H1 (cell line): ENCODE measurements at regions not wholly inside any gene's neighbourhood (a gene's known extent, or its start where the extent isn't known, plus 50 kb on each side); places are given as distances from the start of the nearest gene placed in this dataset.

Experiments
- CTCF ChIA-PET: fragments of 300-600 bp; sonication (Branson Sonifier 250); formaldehyde crosslinking; loops from one replicate; lab custom pipeline; 2021; ENCODE audit not compliant: partially characterized antibody; lab: Charles Lee
- POLR2A ChIA-PET: fragments of 300-600 bp; sonication (Branson Sonifier 250); formaldehyde crosslinking; loops from one replicate; lab custom pipeline; 2021; ENCODE audit warnings: inconsistent platforms; ENCODE audit not compliant: partially characterized antibody; lab: Charles Lee
- DNase-seq, 2 experiments: peaks; one replicate each; pipeline versions ENCODE4 v3.0.0 to v3.0.0-alpha.2; 2010 to 2022; ENCODE audit warnings: low spot score in 2 of 2, low read depth in 1 of 2, mixed read lengths in 1 of 2
- FAIRE-seq: peaks from 2 replicates; lab custom pipeline; 2011; peaks lifted over from hg19 to GRCh38; lab: Jason Lieb, UNC
- H2AFZ ChIP-seq: 2 replicates; pipeline ENCODE4 v1.8.1; 2012; ENCODE audit warnings: low read length, inconsistent platforms
- H2AK5ac ChIP-seq: 2 replicates; pipeline ENCODE4 v1.6.1; 2013; ENCODE audit warnings: low read depth, low read length
- H2BK120ac ChIP-seq: replicated peaks from 2 replicates; pipeline ENCODE3; 2013; ENCODE audit warnings: low read depth, low read length, inconsistent platforms
- H2BK12ac ChIP-seq: 2 replicates; pipeline ENCODE4 v1.6.1; 2013; ENCODE audit warnings: low read depth, low read length
- H2BK15ac ChIP-seq: 2 replicates; pipeline ENCODE4 v1.6.1; 2013; ENCODE audit warnings: low read length
- H2BK20ac ChIP-seq: 2 replicates; pipeline ENCODE4 v1.6.1; 2013; ENCODE audit warnings: low read length
- H2BK5ac ChIP-seq: 2 replicates; pipeline ENCODE4 v1.6.1; 2013; ENCODE audit warnings: low read depth, low read length
- H3K14ac ChIP-seq: 2 replicates; pipeline ENCODE4 v1.6.1; 2013; ENCODE audit warnings: inconsistent platforms; ENCODE audit not compliant: insufficient read length
- H3K18ac ChIP-seq: 2 replicates; pipeline ENCODE4 v1.6.1; 2013; ENCODE audit warnings: low read length; ENCODE audit errors: extremely low read depth
- H3K23ac ChIP-seq: 2 replicates; pipeline ENCODE4 v1.6.1; 2013; ENCODE audit warnings: inconsistent platforms; ENCODE audit not compliant: insufficient read length
- H3K23me2 ChIP-seq: 2 replicates; pipeline ENCODE4 v1.6.1; 2013; ENCODE audit warnings: low read depth, low read length
- H3K27ac ChIP-seq: 2 replicates; pipeline ENCODE4 v1.6.1; 2011; ENCODE audit warnings: low read depth, low read length, inconsistent platforms
- H3K27me3 ChIP-seq, 4 experiments: replicated peaks in 1 of 4; 1 replicate in 1 of 4; 2 replicates in 3 of 4; pipeline versions ENCODE4 v1.6.1 to v1.8.1; 2011 to 2013; ENCODE audit warnings: low read length in 3 of 4, mild to moderate bottlenecking in 3 of 4, inconsistent platforms in 2 of 4, mixed read lengths in 2 of 4, moderate library complexity in 1 of 4; ENCODE audit not compliant: control insufficient read depth in 3 of 4, insufficient read depth in 3 of 4; ENCODE audit errors: extremely low read depth in 1 of 4
- H3K36me3 ChIP-seq, 4 experiments: 2 replicates each; pipeline versions ENCODE4 v1.6.1 to v1.8.1; 2011 to 2013; ENCODE audit warnings: mild to moderate bottlenecking in 4 of 4, low read length in 3 of 4, moderate library complexity in 2 of 4, control low read depth in 1 of 4, inconsistent platforms in 1 of 4; ENCODE audit not compliant: insufficient read depth in 4 of 4, control insufficient read depth in 2 of 4
- H3K4ac ChIP-seq: replicated peaks from 2 replicates; pipeline ENCODE3; 2013; ENCODE audit warnings: low read length, low read depth, mixed read lengths, inconsistent platforms; ENCODE audit not compliant: insufficient read length
- H3K4me1 ChIP-seq, 4 experiments: replicated peaks in 1 of 4; 1 replicate in 1 of 4; 2 replicates in 3 of 4; pipeline versions ENCODE4 v1.6.1 to v1.8.1; 2011 to 2013; ENCODE audit warnings: low read length in 3 of 4, inconsistent platforms in 2 of 4, mixed read lengths in 1 of 4; ENCODE audit not compliant: insufficient read depth in 4 of 4, control insufficient read depth in 3 of 4
- H3K4me2 ChIP-seq, 2 experiments: 2 replicates each; pipeline versions ENCODE4 v1.6.1 to v1.8.1; 2011 to 2013; ENCODE audit warnings: low read depth in 2 of 2, low read length in 2 of 2, control low read depth in 1 of 2, inconsistent platforms in 1 of 2, mild to moderate bottlenecking in 1 of 2; ENCODE audit not compliant: insufficient read depth in 1 of 2
- H3K4me3 ChIP-seq, 4 experiments: fragments of 200-600, 300-600 bp in 1 of 4; sonication (generic), shearing (Covaris generic), sonication (Bioruptor Twin) in 1 of 4; 2 replicates each; pipeline versions ENCODE4 v1.5.1 to v1.8.1; 2011 to 2016; ENCODE audit warnings: low read length in 4 of 4, low read depth in 3 of 4, control low read depth in 2 of 4, inconsistent platforms in 2 of 4, mild to moderate bottlenecking in 2 of 4, mixed read lengths in 1 of 4, moderate library complexity in 1 of 4; ENCODE audit not compliant: insufficient read depth in 2 of 4; ENCODE audit errors: extremely low read depth in 1 of 4
- H3K56ac ChIP-seq: replicated peaks from 2 replicates; pipeline ENCODE3; 2013; ENCODE audit warnings: low read depth, mild to moderate bottlenecking, mixed read lengths, low read length, inconsistent platforms; ENCODE audit not compliant: insufficient read length
- H3K79me1 ChIP-seq: 2 replicates; pipeline ENCODE4 v1.6.1; 2013; ENCODE audit warnings: low read depth, low read length, control low read depth
- H3K79me2 ChIP-seq, 2 experiments: 2 replicates each; pipeline versions ENCODE4 v1.6.1 to v1.8.1; 2012 to 2013; ENCODE audit warnings: low read length in 2 of 2, mild to moderate bottlenecking in 2 of 2, inconsistent platforms in 1 of 2; ENCODE audit not compliant: insufficient read depth in 2 of 2, control insufficient read depth in 1 of 2
- H3K9ac ChIP-seq, 4 experiments: replicated peaks in 1 of 4; 1 replicate in 1 of 4; 2 replicates in 3 of 4; pipeline versions ENCODE4 v1.6.1 to v1.8.1; 2011 to 2013; ENCODE audit warnings: low read depth in 3 of 4, low read length in 3 of 4, control low read depth in 2 of 4, mild to moderate bottlenecking in 2 of 4, moderate library complexity in 2 of 4, inconsistent platforms in 1 of 4; ENCODE audit errors: extremely low read depth in 1 of 4
- H3K9me3 ChIP-seq, 2 experiments: 2 replicates each; pipeline versions ENCODE4 v1.6.1 to v1.8.1; 2012 to 2013; ENCODE audit warnings: mild to moderate bottlenecking in 2 of 2, moderate library complexity in 2 of 2, control low read depth in 1 of 2, inconsistent platforms in 1 of 2, low read depth in 1 of 2, low read length in 1 of 2, mixed read lengths in 1 of 2; ENCODE audit not compliant: insufficient read depth in 2 of 2
- H4K20me1 ChIP-seq, 2 experiments: replicated peaks in 1 of 2; 2 replicates each; pipeline versions ENCODE3 to v1.8.1; 2011 to 2013; ENCODE audit warnings: inconsistent platforms in 2 of 2, low read length in 2 of 2, mild to moderate bottlenecking in 1 of 2; ENCODE audit not compliant: insufficient read depth in 2 of 2, control insufficient read depth in 1 of 2
- H4K5ac ChIP-seq: 2 replicates; pipeline ENCODE4 v1.6.1; 2013; ENCODE audit warnings: low read length, low read depth, mixed read lengths, inconsistent platforms; ENCODE audit not compliant: insufficient read length
- H4K8ac ChIP-seq: 2 replicates; pipeline ENCODE4 v1.8.0; 2013; ENCODE audit warnings: mild to moderate bottlenecking, moderate library complexity, low read length, inconsistent platforms; ENCODE audit not compliant: insufficient read depth; ENCODE audit errors: extremely low read depth
- H4K91ac ChIP-seq: replicated peaks from 2 replicates; pipeline ENCODE3; 2013; ENCODE audit warnings: low read length, mixed read lengths, inconsistent platforms; ENCODE audit not compliant: insufficient read length
- BRCA1 ChIP-seq: IDR thresholded peaks from 2 replicates; pipeline ENCODE4 v1.6.1; 2012; ENCODE audit warnings: low read depth, low read length, improper control_type of control experiment
- CTCF ChIP-seq, 3 experiments: IDR thresholded peaks; 1 replicate in 2 of 3; 2 replicates in 1 of 3; pipeline versions ENCODE4 v1.5.1 to v1.6.1; 2011; ENCODE audit warnings: low read length in 3 of 3, mild to moderate bottlenecking in 3 of 3, inconsistent platforms in 2 of 3, low read depth in 1 of 3, moderate library complexity in 1 of 3; ENCODE audit not compliant: insufficient read depth in 1 of 3; ENCODE audit errors: control extremely low read depth in 1 of 3
- JUN ChIP-seq: IDR thresholded peaks from 2 replicates; pipeline ENCODE4 v1.6.1; 2011; ENCODE audit warnings: low read depth, mild to moderate bottlenecking, improper control_type of control experiment, low read length
- NRF1 ChIP-seq: IDR thresholded peaks from 2 replicates; pipeline ENCODE4 v1.6.1; 2011; ENCODE audit warnings: mild to moderate bottlenecking, low read depth, low read length, improper control_type of control experiment
- POLR2A ChIP-seq, 2 experiments: IDR thresholded peaks; 1 replicate in 1 of 2; 2 replicates in 1 of 2; pipeline ENCODE4 v1.6.1; 2011; ENCODE audit warnings: low read depth in 2 of 2, low read length in 2 of 2, mild to moderate bottlenecking in 2 of 2; ENCODE audit errors: control extremely low read depth in 1 of 2
- POU5F1 ChIP-seq: IDR thresholded peaks from 2 replicates; pipeline ENCODE4 v1.6.1; 2011; ENCODE audit warnings: low read depth, mild to moderate bottlenecking, low read length, moderate library complexity
- SIX5 ChIP-seq: IDR thresholded peaks from 2 replicates; pipeline ENCODE4 v1.6.1; 2011; ENCODE audit warnings: mild to moderate bottlenecking, low read depth, low read length
- SP1 ChIP-seq: IDR thresholded peaks from 2 replicates; pipeline ENCODE4 v1.6.1; 2011; ENCODE audit warnings: low read depth, low read length
- SP2 ChIP-seq: IDR thresholded peaks from 2 replicates; pipeline ENCODE4 v1.6.1; 2012; ENCODE audit warnings: mild to moderate bottlenecking, low read length, inconsistent platforms
- TAF7 ChIP-seq: optimal IDR thresholded peaks from 2 replicates; pipeline ENCODE3; 2011; ENCODE audit warnings: low read depth, mild to moderate bottlenecking, inconsistent platforms, low read length, moderate library complexity, borderline replicate concordance
- WGBS, 2 experiments: shearing (Covaris generic) in 1 of 2; methylation state at CpG; one replicate each; pipeline versions ENCODE4 v1.1.6 to v1.1.7; 2013 to 2015; ENCODE audit warnings: low lambda C conversion rate in 2 of 2, mixed read lengths in 2 of 2, inconsistent platforms in 1 of 2, low coverage in 1 of 2, missing lambda C conversion rate in 1 of 2; ENCODE audit not compliant: insufficient replicate concordance in 2 of 2, insufficient coverage in 1 of 2, insufficient read length in 1 of 2; ENCODE audit errors: extremely low coverage in 1 of 2, missing lambda C conversion rate in 1 of 2; 5-methylcytosine and 5-hydroxymethylcytosine counted together

- no peak overlapping the region for H3K27ac ChIP-seq
- no peaks in the 10 kb centered on the region for H3K79me2 ChIP-seq
- H2BK15ac ChIP-seq: no peak overlapping the region
- no peak overlapping the region for H3K14ac ChIP-seq
- H2BK5ac ChIP-seq: no peak overlapping the region
- WGBS, 2 experiments: 82% methylated on average over 4 of the region's 4 CpGs; no CpG with 5 or more reads in 1 of the 2 experiments
- H2AK5ac ChIP-seq: no peak overlapping the region
- ChIA-PET CTCF (interaction anchor here (1.2 to 1.6 kb wide), 3 partner anchors 14 to 646 kb away, joined by 4 to 5 read pairs (median 5); no protein-coding TSS in a partner anchor), POLR2A (interaction anchor here (1.6 kb wide), 1 partner anchor 52 kb away, joined by 5 read pairs; the partner anchor contains the start of gene IFRD1)
- H3K56ac ChIP-seq: no peak overlapping the region
- H3K4ac ChIP-seq: no peak overlapping the region
- H3K27me3 ChIP-seq: no peaks in the 10 kb centered on the region
- H3K18ac ChIP-seq: no peak overlapping the region
- H4K8ac ChIP-seq: no peak overlapping the region
- H4K91ac ChIP-seq: no peak overlapping the region
- H3K4me1 ChIP-seq: no peaks in the 10 kb centered on the region
- no peaks in the 10 kb centered on the region for H3K23me2 ChIP-seq
- H3K36me3 ChIP-seq: no peaks in the 10 kb centered on the region
- H3K9me3 ChIP-seq: no peaks in the 10 kb centered on the region
- H4K20me1 ChIP-seq: no peaks in the 10 kb centered on the region
- FAIRE-seq (no peak), DNase-seq (no peak)
- no peak overlapping the region for H3K4me3 ChIP-seq
- H3K23ac ChIP-seq: no peak overlapping the region
- no peaks in the 10 kb centered on the region for H3K79me1 ChIP-seq
- H2BK20ac ChIP-seq: no peak overlapping the region
- H2AFZ ChIP-seq: peak overlapping the region; percentile 14; the same call in 1 of the 2 replicates
- H3K4me2 ChIP-seq: no peak overlapping the region
- no peak for TF ChIP-seq NRF1
- no peak for TF ChIP-seq JUN
- no peak for TF ChIP-seq POU5F1
- TF ChIP-seq CTCF (IDR thresholded peaks at IDR 0.05; ENCODE audit: control extremely low read depth in 1 of 3, insufficient read depth in 1 of 3, low read depth in 1 of 3, low read length in 3 of 3): no peak
- TF ChIP-seq SP1: no peak
- no peak for TF ChIP-seq TAF7
- TF ChIP-seq SIX5: no peak
- no peak for TF ChIP-seq POLR2A (IDR thresholded peaks at IDR 0.05; ENCODE audit: control extremely low read depth in 1 of 2, low read depth in 2 of 2, low read length in 2 of 2)
- no peak for TF ChIP-seq SP2
- TF ChIP-seq BRCA1: no peak
- no peak overlapping the region for H2BK12ac ChIP-seq
- H2BK120ac ChIP-seq: no peak overlapping the region
- H4K5ac ChIP-seq: no peak overlapping the region
- no peak overlapping the region for H3K9ac ChIP-seq
Measured at GRCh38 chr7:112398534-112398933, 51.7 kb upstream of the IFRD1 start.
